ENCODE measurements at regions not wholly inside any gene's neighbourhood (a gene's known extent, or its start where the extent isn't known, plus 50 kb on each side); places are given as distances from the start of the nearest gene placed in this dataset.

DNA sequence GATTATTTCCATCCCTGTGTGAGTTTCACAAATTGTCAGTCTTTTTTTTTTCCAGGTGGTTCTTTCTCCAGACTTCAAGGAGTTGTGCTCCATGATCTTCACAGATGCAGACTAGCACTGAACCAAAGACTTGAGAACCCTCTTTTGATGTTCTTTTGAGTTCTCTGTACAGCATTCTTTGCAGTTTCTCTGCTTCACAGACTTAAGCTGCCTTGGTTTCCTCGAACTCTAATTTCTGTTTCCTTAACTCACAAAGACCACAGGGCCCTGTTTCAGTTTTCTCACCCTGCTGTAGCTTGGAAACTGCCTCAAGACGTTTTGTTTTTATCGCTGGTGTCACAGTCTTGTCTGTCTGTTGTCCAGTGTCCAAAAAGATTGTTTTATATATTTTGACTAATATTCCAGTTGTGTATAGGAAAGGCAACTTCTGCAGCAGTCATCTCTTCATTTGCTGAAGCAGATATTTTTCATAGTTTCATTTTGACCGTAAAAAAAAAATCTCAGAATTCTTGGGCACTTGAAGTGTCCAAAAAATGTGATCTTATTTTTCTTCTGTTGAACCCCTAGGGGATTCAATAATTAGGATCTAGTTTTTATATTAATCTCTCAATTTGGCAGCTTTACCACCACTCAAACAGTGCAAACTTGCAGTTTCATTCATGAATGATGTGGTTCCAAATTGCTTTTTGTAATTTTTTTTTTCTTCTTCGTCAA is 97.0 kb upstream of the MC4R start:
- TF ChIP-seq, protein P1, sequence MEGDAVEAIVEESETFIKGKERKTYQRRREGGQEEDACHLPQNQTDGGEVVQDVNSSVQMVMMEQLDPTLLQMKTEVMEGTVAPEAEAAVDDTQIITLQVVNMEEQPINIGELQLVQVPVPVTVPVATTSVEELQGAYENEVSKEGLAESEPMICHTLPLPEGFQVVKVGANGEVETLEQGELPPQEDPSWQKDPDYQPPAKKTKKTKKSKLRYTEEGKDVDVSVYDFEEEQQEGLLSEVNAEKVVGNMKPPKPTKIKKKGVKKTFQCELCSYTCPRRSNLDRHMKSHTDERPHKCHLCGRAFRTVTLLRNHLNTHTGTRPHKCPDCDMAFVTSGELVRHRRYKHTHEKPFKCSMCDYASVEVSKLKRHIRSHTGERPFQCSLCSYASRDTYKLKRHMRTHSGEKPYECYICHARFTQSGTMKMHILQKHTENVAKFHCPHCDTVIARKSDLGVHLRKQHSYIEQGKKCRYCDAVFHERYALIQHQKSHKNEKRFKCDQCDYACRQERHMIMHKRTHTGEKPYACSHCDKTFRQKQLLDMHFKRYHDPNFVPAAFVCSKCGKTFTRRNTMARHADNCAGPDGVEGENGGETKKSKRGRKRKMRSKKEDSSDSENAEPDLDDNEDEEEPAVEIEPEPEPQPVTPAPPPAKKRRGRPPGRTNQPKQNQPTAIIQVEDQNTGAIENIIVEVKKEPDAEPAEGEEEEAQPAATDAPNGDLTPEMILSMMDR (IDR thresholded peaks at IDR 0.05), result no peak
- no peak for TF ChIP-seq POLR2AphosphoS5 (IDR thresholded peaks at IDR 0.05; ENCODE audit: insufficient read depth in 1 of 2, low read depth in 1 of 2)
